ENCODE measurements at regions not wholly inside any gene's neighbourhood (a gene's known extent, or its start where the extent isn't known, plus 50 kb on each side); places are given as distances from the start of the nearest gene placed in this dataset.
"Not testable (repeated sequence)": the region's sequence is repeated elsewhere in the genome, so short reads cannot be mapped to it uniquely, and the experiment has no call there.

GRCh38 chr5:60162441-60162840 is 268.9 kb upstream of the PDE4D start:
- DNase-seq = no peak

DNA sequence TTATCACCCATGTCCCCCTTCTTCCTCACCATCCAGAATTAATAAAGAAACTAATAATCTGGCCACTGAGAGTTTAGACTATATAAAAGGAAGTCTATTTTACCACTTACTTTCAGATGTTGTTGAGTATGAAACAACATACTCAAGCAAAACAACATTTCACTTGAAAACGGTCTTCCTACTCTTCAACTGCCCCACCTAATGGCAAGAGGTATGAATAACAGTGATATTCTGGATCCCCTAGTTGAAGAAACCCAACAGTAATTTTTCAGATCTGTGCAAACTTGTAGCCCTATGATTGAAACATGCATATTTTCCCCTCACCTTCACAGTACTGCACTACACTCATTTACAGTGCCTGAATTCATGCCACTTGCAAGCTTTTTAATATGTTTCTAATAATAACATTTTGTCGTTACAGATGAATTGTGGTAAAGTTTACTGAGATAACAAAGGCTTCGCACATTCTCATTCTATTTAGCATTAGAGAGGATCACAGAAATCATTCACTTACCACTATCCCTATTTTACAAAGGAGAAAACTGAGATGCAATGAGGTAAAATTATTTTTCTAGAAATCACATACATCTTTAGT is 267.9 kb upstream of the PDE4D start:
- peak; percentile 16 for DNase-seq

- DNase-seq = no peak
Observed at GRCh38 chr5:60149081-60149480, 255.6 kb upstream of the PDE4D start.

GRCh38 chr5:60148366-60148765 is 254.8 kb upstream of the PDE4D start:
- no peak for DNase-seq

- DNase-seq = no peak
Observed at GRCh38 chr5:60147791-60148190, 254.3 kb upstream of the PDE4D start.

DNA sequence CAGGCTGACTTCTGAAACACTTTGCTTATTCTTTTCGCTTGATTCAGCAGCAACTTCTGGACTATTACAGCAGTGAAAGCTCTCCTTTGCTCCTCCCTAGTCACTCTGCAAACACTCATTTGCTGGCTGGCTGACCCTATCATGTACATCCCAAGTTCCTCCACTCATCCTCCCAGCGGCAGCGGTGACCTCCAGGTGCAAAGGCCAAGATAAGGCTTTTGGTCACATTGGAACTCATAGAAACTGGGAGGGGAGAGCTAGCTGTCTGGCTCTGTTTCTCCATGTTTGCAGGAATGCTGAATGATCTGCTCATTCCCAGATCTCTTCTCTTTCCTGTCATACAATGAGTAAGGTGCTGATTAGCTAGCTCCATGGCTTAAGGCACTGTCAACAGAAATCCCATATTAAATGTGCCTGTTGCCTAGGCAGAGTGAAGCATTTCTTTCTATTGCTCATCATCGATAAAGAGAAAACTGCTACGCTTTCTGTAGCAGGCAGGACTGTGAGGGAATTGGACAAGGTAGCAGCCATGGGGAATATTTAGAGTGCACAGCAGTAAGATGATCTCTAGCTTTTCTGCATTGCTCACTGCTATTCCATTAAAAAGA is 250.5 kb upstream of the PDE4D start:
- DNase-seq = no peak

GRCh38 chr5:60141119-60141518 is 247.6 kb upstream of the PDE4D start:
- no peak for DNase-seq

DNA sequence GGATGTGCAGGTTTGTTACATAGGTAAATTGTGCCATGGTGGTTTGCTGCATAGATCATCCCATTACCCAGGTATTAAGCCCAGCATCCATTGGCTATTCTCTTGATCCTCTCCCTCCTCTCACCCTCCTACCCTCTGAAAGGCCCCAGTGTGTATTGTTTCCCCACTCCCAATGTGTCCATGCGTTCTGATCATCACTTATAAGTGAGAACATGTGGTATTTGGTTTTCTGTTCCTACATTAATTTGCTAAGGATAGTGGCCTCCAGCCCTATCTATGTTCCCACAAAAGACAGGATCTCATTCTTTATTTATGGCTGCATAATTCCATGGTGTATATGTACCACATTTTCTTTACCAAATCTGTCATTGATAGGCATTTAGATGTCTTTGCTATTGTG is 243.3 kb upstream of the PDE4D start:
- DNase-seq = no peak

- DNase-seq = no peak
Observed at GRCh38 chr5:60131504-60131903, 238.0 kb upstream of the PDE4D start.

- DNase-seq = no peak
Observed at GRCh38 chr5:60125636-60126035, 232.1 kb upstream of the PDE4D start.

- no peak for DNase-seq
Observed at GRCh38 chr5:60102961-60103693, 209.6 kb upstream of the PDE4D start.

- no peak for DNase-seq
Observed at GRCh38 chr5:60101573-60101972, 208.0 kb upstream of the PDE4D start.

DNA sequence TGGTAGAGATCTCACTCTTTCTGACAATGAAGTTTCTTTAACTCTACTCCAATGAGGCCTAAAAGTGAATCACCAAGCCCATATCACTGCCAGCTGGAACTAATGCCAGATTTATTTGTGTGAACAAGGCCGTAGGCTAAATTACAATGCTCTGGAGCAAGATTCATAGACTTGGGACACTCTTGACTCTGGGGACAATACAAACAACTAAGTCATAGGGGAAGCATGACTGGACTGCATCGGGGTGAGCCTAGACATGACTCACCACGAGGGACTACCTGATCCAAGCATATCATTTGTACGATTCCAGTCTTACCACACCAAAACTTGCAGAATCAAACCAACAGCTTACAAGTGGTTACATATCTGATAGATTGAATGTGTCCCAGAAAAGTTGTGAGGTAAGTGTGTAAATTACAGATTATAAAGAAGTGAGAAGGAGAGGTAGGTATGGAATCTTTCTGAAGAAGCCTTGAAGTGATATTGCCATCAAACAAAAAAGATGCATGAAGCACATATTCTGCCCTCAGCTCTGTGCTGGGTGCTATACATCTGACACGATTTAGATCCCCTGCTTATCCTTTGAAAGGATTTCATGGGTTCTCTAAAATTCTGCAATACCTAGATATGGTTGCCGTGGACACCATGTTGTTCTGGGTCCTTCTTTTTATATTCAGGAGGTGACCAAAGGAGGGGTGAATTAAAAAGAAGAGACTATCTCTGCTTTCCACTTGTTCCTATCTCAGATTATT is 199.3 kb upstream of the PDE4D start:
- DNase-seq = no peak

GRCh38 chr5:60086583-60086982 is 193.1 kb upstream of the PDE4D start:
- DNase-seq = no peak

GRCh38 chr5:60084226-60084625 is 190.7 kb upstream of the PDE4D start:
- DNase-seq = no peak

DNA sequence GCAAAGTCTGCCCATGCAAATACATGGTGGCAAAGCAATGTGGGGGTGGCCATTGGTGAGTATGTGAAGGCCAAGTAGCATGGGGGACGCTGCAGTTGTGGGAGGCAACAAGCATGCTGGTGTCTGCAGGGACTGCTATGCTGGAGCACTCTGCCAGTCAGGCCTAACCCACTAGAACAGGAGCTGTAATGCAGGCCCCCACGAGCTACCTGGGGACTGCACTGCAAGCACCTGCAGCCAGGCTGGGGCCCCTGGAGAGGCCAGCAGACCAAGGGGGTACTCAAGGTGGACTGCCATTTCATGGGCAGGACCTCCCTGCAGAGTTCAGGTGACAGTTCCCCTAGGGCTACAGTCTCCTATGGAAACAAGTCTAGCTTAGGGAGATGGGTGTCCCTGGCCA is 183.8 kb upstream of the PDE4D start:
- DNase-seq = no peak

DNA sequence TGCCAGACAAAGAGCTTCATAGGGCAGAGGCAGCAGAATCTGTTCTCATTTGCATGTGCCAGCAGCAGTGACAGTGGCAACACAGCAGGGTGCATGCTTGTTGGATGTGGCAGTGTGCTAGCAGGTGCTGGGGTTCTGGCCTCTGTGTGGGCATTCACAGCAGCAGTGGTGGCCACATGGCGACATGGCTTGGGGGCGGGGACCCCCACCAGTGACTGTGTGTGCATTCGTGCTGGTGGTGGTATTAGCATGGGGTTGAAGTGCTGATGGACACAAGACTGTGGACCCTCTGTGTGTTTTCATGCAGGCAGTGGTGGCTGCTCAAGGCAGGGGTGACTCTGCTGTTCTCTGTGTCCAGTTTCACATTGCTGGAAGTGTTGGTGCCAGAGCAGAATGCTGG is 183.2 kb upstream of the PDE4D start:
- no peak for DNase-seq

- DNase-seq = no peak
Observed at GRCh38 chr5:60066502-60066901, 173.0 kb upstream of the PDE4D start.

DNA sequence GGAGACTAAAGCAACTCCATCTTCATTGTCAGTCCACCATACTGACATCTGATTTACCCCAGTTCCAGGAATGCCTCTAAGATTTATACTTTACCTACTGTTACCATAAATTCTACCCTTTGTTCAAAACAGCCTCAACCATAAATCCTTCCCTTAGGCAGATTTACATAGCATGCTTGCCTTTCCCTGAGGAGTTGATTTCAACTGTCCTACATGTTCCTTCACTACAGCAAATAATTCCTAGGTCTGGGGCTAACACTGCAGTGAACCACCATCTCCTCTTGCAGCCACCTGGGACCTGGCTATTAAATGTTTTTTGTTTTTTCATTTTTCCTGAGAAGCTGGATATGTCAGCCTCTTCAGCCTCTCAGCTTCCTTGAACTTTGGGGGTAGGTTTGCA is 166.9 kb upstream of the PDE4D start:
- no peak for DNase-seq

DNA sequence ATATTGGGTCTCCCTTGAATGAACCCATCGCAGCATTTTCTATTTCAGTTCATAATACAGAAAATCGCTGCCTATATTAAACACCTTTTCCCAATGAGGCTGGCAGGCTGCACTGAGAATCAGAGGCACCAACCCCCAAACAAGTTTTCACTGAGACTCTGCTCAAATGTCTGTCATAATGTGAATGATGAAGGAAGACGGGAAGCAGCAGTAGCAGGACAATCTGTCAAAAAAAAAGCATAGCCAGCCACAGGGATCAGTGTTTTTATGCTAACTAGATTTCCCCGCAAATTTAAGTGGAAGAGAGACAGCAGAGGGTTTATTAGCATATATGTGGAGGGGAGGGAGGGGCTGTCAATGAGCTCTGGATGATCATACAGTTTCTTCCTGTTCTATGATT is 162.7 kb upstream of the PDE4D start:
- DNase-seq = no peak

- no peak for DNase-seq
Observed at GRCh38 chr5:60055168-60055567, 161.6 kb upstream of the PDE4D start.

DNA sequence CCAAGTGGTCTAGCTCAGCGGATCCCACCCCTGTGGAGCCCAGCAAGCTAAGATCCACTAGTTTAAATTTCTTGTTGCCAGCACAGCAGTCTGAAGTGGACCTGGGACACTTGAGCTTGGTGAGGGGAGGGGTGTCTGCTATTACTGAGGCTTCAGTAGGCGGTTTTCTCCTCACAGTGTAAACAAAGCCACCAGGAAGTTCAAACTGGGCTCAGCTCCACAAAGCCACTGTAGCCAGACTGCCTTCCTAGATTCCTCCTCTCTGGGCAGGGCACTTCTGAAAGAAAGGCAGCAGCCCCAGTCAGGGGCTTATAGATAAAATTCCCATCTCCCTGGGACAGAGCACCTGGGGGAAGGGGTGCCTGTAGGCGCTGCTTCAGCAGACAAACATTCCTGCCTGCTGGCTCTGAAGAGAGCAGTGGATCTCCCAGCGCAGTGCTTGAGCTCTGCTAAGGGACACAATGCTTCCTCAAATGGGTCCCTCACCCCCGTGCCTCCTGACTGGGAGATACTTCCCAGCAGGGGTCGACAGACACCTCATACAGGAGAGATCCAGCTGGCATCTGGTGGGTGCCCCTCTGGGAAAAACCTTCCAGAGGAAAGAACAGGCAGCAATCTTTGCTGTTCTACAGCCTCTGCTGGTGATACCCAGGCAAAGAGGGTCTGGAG is 148.6 kb upstream of the PDE4D start:
- DNase-seq = not testable (repeated sequence)

DNA sequence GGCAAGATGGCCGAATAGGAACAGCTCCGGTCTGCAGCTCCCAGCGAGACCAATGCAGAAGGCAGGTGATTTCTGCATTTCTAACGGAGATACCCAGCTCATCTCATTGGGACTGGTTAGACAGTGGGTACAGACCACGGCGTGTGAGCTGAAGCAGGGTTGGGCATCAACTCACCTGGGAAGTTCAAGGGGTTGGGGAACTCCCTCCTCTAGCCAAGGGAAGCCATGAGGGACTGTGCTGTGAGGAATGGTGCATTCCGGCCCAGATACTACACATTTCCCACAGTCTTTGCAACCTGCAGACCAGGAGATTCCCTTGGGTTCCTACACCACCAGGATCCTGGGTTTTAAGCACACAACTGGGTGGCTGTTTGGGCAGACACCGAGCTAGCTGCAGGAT is 148.0 kb upstream of the PDE4D start:
- not testable (repeated sequence) for DNase-seq

Measured in activated CD4-positive, alpha-beta T cell treated with anti-CD3 and anti-CD28 coated beads, Interleukin-10, Interleukin-2, amounts not matched to agents 100 ng/mL and 50 ng/mL, durations not matched to agents 16 hours and 8 hours (primary cell).